Adrenal gland (tissue), 5 donors: ENCODE measurements at regions not wholly inside any gene's neighbourhood (a gene's known extent, or its start where the extent isn't known, plus 50 kb on each side); places are given as distances from the start of the nearest gene placed in this dataset.

Source experiments
- CTCF ChIP-seq, 6 experiments: fragments of 450-650 bp in 4 of 6; fragments of 200-600 bp in 2 of 6; sonication (generic) in 1 of 6; IDR thresholded peaks; 1 replicate in 5 of 6; 2 replicates in 1 of 6; pipeline versions ENCODE4 v1.5.1 to v1.8.0; 2016 to 2021; ENCODE audit warnings: antibody characterized with exemption in 6 of 6, mild to moderate bottlenecking in 2 of 6, moderate library complexity in 1 of 6
- POLR2A ChIP-seq, 2 donors: fragments of 450-650 bp; IDR thresholded peaks; one replicate each; pipeline ENCODE4 v1.6.1; 2017; ENCODE audit warnings: antibody characterized with exemption in 2 of 2, mild to moderate bottlenecking in 2 of 2, moderate library complexity in 1 of 2
- donor health status: DM: no; HTN: no; CAD: no.

- TF ChIP-seq POLR2A (IDR thresholded peaks at IDR 0.05) (no peak), CTCF (IDR thresholded peaks at IDR 0.05) (no peak)
Observed at GRCh38 chr3:178901204-178901603, 170.4 kb downstream of the ZMAT3 start.
